ENCODE measurements at regions not wholly inside any gene's neighbourhood (a gene's known extent, or its start where the extent isn't known, plus 50 kb on each side); places are given as distances from the start of the nearest gene placed in this dataset.
"Not testable (repeated sequence)": the region's sequence is repeated elsewhere in the genome, so short reads cannot be mapped to it uniquely, and the experiment has no call there.

DNA sequence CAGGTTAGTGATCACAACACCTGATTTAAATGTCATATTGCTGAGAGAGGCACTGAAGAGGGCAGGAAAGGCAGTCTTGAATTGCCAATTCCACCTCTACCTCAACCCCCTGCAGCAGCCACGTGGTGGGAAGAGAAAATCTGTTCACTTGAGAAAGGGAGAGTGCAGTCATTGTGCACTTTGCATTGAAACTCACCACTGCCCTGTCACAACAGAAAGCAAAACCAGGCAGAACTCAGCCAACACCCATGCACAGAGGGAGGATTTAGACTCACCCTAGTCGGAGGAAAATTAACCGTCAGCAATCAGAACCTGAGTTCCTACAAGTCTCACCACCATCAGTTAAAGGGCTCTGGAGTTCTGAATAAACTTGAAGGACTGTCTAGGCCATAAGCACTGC is 1040.2 kb downstream of the HACE1 start:
- DNase-seq (ENCODE audit: extremely low spot score), result no peak
- H3K36me3 ChIP-seq (ENCODE audit: insufficient read depth), result no peaks in the 10 kb centered on the region
- 30% methylated on average over 3 of the region's 3 CpGs for WGBS
- no peaks in the 10 kb centered on the region for H3K4me1 ChIP-seq (ENCODE audit: insufficient read depth)
- H3K4me3 ChIP-seq (ENCODE audit: low read depth, low read length), result no peak overlapping the region
- no peak overlapping the region for H3K27ac ChIP-seq (ENCODE audit: low read depth)

DNA sequence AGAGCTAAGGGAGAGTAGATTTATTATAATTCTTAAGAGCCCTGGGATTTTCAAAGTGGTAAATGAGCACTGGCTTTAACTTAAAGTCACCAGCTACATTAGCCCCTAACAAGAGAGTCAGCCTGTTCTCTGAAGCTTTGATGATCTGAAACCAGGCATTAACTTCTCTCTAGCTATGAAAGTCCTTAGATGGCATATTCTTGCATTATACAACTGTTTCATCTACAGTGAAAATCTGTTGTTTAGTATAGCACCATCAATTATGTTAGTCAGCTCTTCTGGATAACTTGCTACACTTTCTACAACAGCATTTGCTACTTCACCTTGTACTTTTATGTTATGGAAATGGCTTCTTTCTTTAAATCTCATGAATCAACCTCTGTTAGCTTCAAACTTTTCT is 1046.7 kb downstream of the HACE1 start:
- H3K36me3 ChIP-seq (ENCODE audit: insufficient read depth), result no peaks in the 10 kb centered on the region

DNA sequence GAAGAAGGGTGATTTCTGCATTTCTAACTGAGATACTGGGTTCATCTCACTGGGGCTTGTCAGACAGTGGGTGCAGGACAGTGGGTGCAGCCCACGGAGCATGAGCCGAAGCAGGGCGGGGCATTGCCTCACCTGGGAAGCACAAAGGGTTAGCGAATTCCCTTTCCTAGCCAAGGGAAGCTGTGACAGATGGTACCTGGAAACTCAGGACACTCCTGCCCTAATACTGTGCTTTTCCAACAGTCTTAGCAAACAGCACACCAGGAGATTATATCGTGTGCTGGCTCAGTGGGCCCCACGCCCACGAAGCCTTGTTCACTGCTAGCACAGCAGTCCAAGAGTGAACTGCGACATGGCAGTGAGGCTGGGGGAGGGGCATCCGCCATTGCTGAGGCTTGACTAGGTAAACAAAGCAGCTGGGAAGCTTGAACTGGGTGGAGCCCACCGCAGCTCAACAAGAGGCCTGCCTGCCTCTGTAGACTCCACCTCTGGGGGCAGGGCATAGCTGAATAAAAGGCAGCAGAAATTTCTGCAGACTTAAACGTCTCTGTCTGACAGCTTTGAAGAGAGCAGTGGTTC is 1057.7 kb downstream of the HACE1 start:
- H3K4me3 ChIP-seq (ENCODE audit: low read depth, low read length); H3K4me1 ChIP-seq (ENCODE audit: insufficient read depth); DNase-seq (ENCODE audit: extremely low spot score); H3K36me3 ChIP-seq (ENCODE audit: insufficient read depth); H3K27ac ChIP-seq (ENCODE audit: low read depth): not testable (repeated sequence)
- 82% methylated on average over 11 of the region's 11 CpGs for WGBS

More for the DNA sequence above, 1046.7 kb downstream of the HACE1 start:
- no peaks in the 10 kb centered on the region for H3K4me1 ChIP-seq (ENCODE audit: insufficient read depth)
- no peak overlapping the region for H3K4me3 ChIP-seq (ENCODE audit: low read depth, low read length)
- no peak overlapping the region for H3K27ac ChIP-seq (ENCODE audit: low read depth)
- no peak for DNase-seq (ENCODE audit: extremely low spot score)

DNA sequence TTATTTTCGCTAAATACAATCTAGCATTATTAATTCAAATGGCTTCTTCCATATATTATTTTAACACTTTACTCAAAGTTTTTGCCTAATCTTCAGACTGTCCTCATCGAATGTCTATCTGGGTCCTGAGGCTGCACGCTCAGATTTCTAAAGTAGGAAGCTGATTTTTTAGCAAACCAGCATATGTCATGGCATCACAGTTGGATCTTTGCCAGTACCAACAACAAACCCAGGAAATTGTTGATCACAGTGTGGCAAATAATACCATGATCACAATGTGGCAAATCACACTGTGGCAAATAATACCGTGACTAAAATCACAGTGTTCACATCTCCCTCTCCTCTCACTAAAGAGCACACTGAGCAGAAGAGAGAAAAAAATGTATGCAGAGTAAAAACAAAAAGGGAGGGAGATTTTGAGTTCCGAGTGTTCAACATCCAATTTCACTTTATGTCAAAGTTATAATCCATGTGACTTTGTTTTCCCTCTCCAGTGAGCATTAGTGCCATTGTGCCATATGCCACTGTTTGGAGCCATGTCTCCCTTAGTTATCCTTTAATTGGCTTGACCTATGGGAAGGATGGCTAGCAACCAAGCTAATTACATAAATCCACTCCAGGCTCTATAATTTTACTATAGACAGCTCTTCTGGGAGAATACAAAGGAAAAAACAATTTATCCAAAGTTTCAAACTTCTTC is 1059.6 kb downstream of the HACE1 start:
- DNase-seq (ENCODE audit: extremely low spot score), result no peak
- no peak overlapping the region for H3K4me3 ChIP-seq (ENCODE audit: low read depth, low read length)
- WGBS, result 76% methylated on average over 5 of the region's 5 CpGs
- no peak overlapping the region for H3K27ac ChIP-seq (ENCODE audit: low read depth)
- no peaks in the 10 kb centered on the region for H3K4me1 ChIP-seq (ENCODE audit: insufficient read depth)
- H3K36me3 ChIP-seq (ENCODE audit: insufficient read depth), result no peaks in the 10 kb centered on the region

DNA sequence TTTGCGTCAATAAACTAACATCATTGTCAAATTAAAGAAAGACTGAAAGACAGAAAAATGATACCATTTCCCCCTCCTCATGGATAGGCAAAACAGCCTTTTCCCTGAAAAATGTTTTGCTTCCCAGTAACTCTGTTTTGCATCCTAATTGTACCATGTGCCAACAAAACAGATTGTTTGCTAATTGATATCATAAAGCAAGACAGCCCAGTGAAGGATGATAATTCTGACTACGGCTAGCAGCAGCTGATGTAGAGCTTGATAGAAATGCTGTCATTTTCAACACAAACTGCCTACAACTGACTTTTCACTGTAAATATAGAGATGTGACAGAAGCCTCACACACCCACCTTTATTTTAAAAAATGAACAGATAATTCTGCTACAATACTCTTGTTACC is 1061.6 kb downstream of the HACE1 start:
- 72% methylated on average over 2 of the region's 2 CpGs for WGBS
- Histone ChIP-seq H3K4me1 (ENCODE audit: insufficient read depth) (no peaks in the 10 kb centered on the region), H3K27ac (ENCODE audit: low read depth) (no peak overlapping the region), H3K36me3 (ENCODE audit: insufficient read depth) (no peaks in the 10 kb centered on the region), H3K4me3 (ENCODE audit: low read depth, low read length) (no peak overlapping the region)
- no peak for DNase-seq (ENCODE audit: extremely low spot score)

DNA sequence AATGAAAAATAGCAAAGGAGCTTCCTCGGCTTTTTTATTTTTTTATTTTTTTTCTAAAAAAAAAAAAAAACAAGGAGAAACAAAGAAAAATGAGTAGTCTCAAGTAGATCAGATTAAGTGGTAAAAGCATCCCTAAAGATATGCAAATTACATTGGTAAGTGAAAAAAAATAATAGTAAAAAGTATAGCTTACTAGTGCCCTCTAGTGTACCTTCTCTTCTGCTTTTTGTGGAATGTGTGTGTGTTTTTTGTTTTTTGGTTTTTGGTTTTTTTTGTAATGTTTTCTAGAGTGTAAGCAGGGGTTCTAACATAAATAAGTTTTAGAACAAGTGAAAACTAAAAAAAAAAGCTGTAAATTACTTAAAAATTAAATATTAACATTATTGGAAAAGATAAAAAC is 1062.0 kb downstream of the HACE1 start:
- DNase-seq (ENCODE audit: extremely low spot score), result no peak
- 28% methylated on average over 1 of the region's 1 CpG for WGBS
- Histone ChIP-seq H3K36me3 (ENCODE audit: insufficient read depth) (no peaks in the 10 kb centered on the region), H3K4me3 (ENCODE audit: low read depth, low read length) (no peak overlapping the region), H3K4me1 (ENCODE audit: insufficient read depth) (no peaks in the 10 kb centered on the region), H3K27ac (ENCODE audit: low read depth) (no peak overlapping the region)

DNA sequence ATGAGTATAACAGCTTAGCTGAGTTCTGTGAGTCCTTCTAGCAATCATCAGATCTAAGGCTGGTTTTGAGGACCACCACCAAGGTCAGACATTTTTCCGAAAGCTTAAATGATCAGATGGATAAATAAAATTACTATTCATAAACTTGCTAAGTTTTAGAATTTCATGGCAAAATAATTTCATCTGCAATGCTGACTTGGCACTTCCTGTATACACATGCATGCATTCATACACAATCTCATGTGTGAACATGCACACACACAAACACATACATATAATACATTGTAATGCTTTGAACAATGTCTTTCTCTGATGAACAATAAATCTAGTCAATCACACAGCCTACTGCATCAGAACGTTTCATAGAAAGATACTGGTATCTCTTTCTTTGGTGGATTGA is 1068.3 kb downstream of the HACE1 start:
- Histone ChIP-seq H3K36me3 (ENCODE audit: insufficient read depth) (no peaks in the 10 kb centered on the region), H3K4me3 (ENCODE audit: low read depth, low read length) (no peak overlapping the region), H3K27ac (ENCODE audit: low read depth) (no peak overlapping the region), H3K4me1 (ENCODE audit: insufficient read depth) (no peaks in the 10 kb centered on the region)
- no peak for DNase-seq (ENCODE audit: extremely low spot score)
- WGBS, result 77% methylated on average over 2 of the region's 2 CpGs

DNA sequence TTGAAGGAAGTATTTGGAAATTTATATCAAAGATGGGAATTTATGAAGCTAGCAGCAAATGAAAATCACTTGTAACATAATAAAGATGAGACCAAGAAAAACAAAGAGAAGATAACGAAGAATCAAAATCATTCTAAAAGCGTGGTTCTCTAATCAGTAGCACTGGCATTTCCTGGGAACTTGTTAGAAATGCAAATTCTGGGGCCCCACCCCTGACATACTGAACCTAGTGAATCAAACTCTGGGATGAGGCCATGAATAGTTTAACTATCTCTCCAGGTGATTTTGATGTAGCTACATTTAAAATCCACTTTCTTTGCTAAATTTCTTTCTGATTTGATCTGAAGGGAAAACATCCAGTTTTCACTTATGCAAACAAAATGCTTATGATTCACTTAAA is 1075.6 kb downstream of the HACE1 start:
- Histone ChIP-seq H3K4me1 (ENCODE audit: insufficient read depth) (no peaks in the 10 kb centered on the region), H3K36me3 (ENCODE audit: insufficient read depth) (no peaks in the 10 kb centered on the region), H3K4me3 (ENCODE audit: low read depth, low read length) (no peak overlapping the region), H3K27ac (ENCODE audit: low read depth) (no peak overlapping the region)
- 61% methylated on average over 2 of the region's 2 CpGs for WGBS
- DNase-seq (ENCODE audit: extremely low spot score), result no peak

DNA sequence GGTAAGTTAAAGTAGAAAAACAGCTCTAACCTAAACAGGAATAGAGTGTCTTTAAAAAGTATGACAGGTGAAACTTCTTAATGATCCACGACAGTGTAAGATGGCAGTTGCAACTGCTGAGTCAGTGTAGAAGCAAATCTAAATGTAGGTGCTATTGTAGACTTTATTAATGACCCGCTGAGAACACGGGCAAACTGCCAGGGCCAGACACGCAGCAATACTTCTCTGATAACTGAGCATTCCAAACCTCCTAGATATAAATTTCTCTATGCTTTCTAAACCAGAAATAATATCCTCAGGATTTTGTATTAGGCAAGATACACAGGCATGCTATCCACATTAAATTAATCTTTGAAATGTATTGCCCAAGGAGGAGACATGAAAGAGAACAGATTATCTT is 1076.4 kb downstream of the HACE1 start:
- H3K4me1 ChIP-seq (ENCODE audit: insufficient read depth), result no peaks in the 10 kb centered on the region
- 14% methylated on average over 4 of the region's 4 CpGs for WGBS
- DNase-seq (ENCODE audit: extremely low spot score), result no peak
- no peak overlapping the region for H3K4me3 ChIP-seq (ENCODE audit: low read depth, low read length)
- H3K27ac ChIP-seq (ENCODE audit: low read depth), result no peak overlapping the region
- H3K36me3 ChIP-seq (ENCODE audit: insufficient read depth), result no peaks in the 10 kb centered on the region

DNA sequence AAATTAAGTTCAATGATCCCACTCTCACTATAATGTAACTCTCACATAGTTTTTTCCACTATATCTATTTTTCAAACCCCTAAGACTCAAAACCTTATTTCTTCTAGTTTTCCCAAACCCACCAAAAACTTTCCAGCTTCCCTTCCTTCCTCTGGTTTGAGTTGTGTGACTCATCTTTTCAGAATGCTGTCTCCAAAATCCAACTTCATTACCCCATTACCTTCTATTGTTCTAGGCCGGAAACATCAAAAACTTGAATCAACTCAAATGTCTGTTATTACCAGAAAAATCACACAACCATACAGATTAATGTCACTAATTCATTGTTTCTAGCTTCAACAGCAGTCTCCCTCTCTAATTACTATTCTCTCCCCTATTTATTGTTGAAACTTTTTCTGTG is 1090.3 kb downstream of the HACE1 start:
- 81% methylated on average over 1 of the region's 1 CpG for WGBS
- no peak for DNase-seq (ENCODE audit: extremely low spot score)
- H3K27ac ChIP-seq (ENCODE audit: low read depth), result no peak overlapping the region
- no peaks in the 10 kb centered on the region for H3K4me1 ChIP-seq (ENCODE audit: insufficient read depth)
- no peak overlapping the region for H3K4me3 ChIP-seq (ENCODE audit: low read depth, low read length)
- H3K36me3 ChIP-seq (ENCODE audit: insufficient read depth), result no peaks in the 10 kb centered on the region

DNA sequence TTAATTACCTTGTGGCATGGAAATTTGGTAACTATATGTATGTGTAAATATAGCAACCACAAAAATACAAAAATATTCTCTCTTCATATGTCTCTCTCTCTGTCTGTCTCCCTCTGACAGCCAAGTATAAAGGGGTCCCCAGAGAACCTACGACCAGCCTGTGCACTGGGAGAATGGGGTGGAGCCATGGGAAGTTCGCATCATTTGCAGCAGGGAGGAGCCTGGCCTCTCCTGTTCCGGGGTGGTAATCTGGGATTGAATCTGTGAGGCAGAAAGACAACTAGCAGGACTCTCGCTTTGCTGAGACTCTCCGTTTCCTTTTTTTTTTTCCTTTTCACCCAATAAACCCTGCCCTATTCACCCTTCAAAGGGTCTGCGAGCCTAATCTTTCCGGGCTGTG is 1109.1 kb downstream of the HACE1 start:
- H3K4me1 ChIP-seq (ENCODE audit: insufficient read depth), result no peaks in the 10 kb centered on the region

DNA sequence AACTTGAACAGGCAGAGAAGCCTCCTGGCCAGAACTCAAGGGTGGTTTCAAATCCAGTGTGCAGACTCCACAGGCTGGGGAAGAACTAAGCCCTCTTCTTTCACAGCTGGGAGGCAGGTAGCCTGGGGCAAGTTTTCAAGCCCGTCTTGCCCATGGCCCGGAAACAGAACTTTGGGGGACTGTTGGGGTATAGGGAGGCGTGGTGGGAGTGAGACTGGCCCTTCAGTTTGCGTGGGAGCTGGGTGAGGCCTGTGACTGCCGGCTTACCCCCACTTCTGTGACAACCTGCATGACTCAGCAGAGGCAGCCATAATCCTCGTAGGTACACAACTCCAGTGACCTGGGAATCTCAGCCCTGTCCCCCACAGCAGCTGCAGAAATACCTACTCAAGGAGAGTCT is 1125.7 kb downstream of the HACE1 start:
- 89% methylated on average over 6 of the region's 6 CpGs for WGBS
- no peak for DNase-seq (ENCODE audit: extremely low spot score)
- Histone ChIP-seq H3K4me1 (ENCODE audit: insufficient read depth) (no peaks in the 10 kb centered on the region), H3K27ac (ENCODE audit: low read depth) (no peak overlapping the region), H3K4me3 (ENCODE audit: low read depth, low read length) (no peak overlapping the region), H3K36me3 (ENCODE audit: insufficient read depth) (no peaks in the 10 kb centered on the region)

More for the DNA sequence above, 1109.1 kb downstream of the HACE1 start:
- H3K4me3 ChIP-seq (ENCODE audit: low read depth, low read length), result no peak overlapping the region
- H3K36me3 ChIP-seq (ENCODE audit: insufficient read depth), result no peaks in the 10 kb centered on the region
- H3K27ac ChIP-seq (ENCODE audit: low read depth), result no peak overlapping the region
- WGBS, result 29% methylated on average over 7 of the region's 7 CpGs
- no peak for DNase-seq (ENCODE audit: extremely low spot score)

DNA sequence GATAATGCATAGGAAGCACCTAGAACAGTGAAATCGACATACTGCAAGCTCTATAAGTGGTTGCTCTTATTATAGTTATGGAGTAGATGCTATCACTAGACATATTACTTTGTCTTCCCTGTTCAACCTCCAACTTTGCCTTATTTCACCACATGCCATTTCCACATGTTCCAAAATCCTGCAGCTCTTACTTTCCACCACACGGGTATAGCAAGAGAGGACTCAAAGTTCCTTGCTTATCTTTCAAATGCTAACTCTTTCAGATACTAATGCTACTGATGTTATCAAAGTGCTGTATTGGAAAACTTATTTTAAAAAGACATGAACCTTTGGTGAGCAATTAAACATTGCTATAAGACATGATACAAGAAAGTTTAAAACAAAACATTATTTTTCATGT is 1130.1 kb downstream of the HACE1 start:
- DNase-seq (ENCODE audit: extremely low spot score), result no peak
- no peak overlapping the region for H3K27ac ChIP-seq (ENCODE audit: low read depth)
- no peak overlapping the region for H3K4me3 ChIP-seq (ENCODE audit: low read depth, low read length)
- no peaks in the 10 kb centered on the region for H3K36me3 ChIP-seq (ENCODE audit: insufficient read depth)
- WGBS, result 41% methylated on average over 2 of the region's 2 CpGs
- no peaks in the 10 kb centered on the region for H3K4me1 ChIP-seq (ENCODE audit: insufficient read depth)

DNA sequence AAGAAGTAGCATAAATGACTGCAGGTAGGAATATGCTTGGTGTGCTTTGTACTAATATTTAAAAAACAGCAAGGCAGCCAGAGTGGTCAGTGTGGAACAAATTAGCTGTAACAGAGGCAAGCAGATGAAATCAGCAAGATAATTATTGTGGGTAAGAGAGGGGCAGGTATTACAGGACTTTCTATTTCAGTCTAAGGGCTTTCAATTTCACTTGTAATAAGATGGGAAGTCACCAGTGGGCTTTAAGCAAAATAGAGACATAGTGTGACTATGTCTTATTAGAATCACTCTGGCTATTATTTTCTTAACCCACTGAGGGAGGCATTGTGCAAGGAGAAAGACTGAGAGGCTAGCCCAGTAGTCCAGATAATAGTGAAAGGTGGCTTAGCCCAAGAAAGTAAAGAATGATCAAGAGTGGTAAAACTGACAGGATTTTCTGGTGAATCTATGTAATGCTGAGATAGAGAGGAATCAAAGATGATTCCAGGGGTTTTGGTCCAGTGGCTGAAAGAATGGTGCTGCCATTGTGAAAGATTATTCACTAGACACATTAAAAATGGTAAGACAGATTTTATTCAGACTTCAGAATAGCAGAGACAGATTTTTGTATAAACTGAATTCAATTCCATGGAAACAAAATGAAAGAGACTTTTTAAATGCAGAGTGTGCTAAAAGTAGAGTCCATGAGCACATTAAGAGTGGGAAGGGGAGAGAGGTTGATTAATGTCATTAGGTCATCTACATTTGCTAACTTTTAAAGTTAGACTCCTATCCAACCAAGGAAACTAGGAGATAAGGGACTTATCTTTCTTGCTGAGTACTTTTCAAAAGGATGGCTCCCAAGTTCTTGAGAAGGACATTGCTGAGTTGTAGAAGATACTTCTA is 1136.0 kb downstream of the HACE1 start:
- Histone ChIP-seq H3K36me3 (ENCODE audit: insufficient read depth) (no peaks in the 10 kb centered on the region), H3K4me3 (ENCODE audit: low read depth, low read length) (no peak overlapping the region), H3K4me1 (ENCODE audit: insufficient read depth) (no peaks in the 10 kb centered on the region), H3K27ac (ENCODE audit: low read depth) (no peak overlapping the region)
- no peak for DNase-seq (ENCODE audit: extremely low spot score)
